T47D (cell line): ENCODE measurements at regions not wholly inside any gene's neighbourhood (a gene's known extent, or its start where the extent isn't known, plus 50 kb on each side); places are given as distances from the start of the nearest gene placed in this dataset.
A peak's percentile ranks its signal among the peaks of the same experiment; 100 is the strongest.

ENCODE experiments used
- DNase-seq, 2 experiments: peaks; one replicate each; pipeline versions ENCODE4 v3.0.0 to v3.0.0-alpha.2; 2011 to 2012; ENCODE audit warnings: low read depth in 1 of 2, low spot score in 1 of 2
- JUND ChIP-seq: IDR thresholded peaks from 2 replicates; pipeline ENCODE4 v1.6.1; 2012; ENCODE audit warnings: low read depth
- in situ Hi-C: cut with HindIII; loops from 2 replicates; pipeline ENCODE4 v1.10.0; 2016; ENCODE audit warnings: low sequenced_read_pairs, low pct_unique_long_range_greater_than_20kb

- DNase-seq: no peak
- no peak for TF ChIP-seq JUND
- in situ Hi-C loops: no loop called here
Measured at GRCh38 chr13:54347531-54347930, 1318.9 kb downstream of the OLFM4 start.

GRCh38 chr13:54356209-54356608 is 1327.6 kb downstream of the OLFM4 start:
- in situ Hi-C loops: no loop called here
- DNase-seq: no peak
- no peak for TF ChIP-seq JUND

GRCh38 chr13:54356849-54357248 is 1328.2 kb downstream of the OLFM4 start:
- TF ChIP-seq JUND: no peak
- no peak for DNase-seq
- in situ Hi-C loops: no loop called here

DNA sequence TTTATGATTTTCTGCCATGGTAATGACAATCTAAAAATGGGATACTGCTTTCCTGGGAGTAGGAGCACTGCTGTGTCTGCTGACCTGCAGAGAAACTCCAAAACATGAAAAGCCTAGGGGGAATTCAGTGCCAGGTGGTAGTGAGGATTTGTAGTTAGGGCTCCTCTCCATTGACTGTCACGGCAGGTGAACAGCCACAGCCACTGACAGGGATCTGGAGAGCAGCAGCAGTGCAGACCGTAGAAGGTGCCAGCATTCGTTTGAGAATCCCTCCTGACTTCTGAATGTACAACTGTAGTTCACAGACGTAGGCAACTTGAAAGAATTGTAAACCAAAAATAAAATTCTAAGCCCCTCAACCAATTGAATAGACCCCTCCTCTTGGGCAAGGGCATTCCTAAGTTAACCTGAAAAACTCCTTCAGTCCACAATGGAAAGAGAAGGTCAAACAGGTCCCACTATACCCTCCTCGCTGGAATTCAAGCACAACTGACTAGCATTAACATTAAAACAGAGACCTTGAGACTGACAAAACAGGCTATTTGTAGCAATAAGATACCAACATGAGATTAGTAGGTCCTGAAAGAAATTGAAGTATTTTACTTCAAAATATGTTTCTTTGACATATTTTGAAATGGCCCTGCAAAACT is 1328.8 kb downstream of the OLFM4 start:
- in situ Hi-C loops: no loop called here
- TF ChIP-seq JUND: no peak
- no peak for DNase-seq

- no peak for TF ChIP-seq JUND
- in situ Hi-C loops: no loop called here
- DNase-seq: peak in 1 of 2 experiments; percentile 23
Measured at GRCh38 chr13:54361460-54361859, 1332.8 kb downstream of the OLFM4 start.

- in situ Hi-C loops: no loop called here
- DNase-seq: no peak
- no peak for TF ChIP-seq JUND
Measured at GRCh38 chr13:54366728-54367127, 1338.1 kb downstream of the OLFM4 start.

DNA sequence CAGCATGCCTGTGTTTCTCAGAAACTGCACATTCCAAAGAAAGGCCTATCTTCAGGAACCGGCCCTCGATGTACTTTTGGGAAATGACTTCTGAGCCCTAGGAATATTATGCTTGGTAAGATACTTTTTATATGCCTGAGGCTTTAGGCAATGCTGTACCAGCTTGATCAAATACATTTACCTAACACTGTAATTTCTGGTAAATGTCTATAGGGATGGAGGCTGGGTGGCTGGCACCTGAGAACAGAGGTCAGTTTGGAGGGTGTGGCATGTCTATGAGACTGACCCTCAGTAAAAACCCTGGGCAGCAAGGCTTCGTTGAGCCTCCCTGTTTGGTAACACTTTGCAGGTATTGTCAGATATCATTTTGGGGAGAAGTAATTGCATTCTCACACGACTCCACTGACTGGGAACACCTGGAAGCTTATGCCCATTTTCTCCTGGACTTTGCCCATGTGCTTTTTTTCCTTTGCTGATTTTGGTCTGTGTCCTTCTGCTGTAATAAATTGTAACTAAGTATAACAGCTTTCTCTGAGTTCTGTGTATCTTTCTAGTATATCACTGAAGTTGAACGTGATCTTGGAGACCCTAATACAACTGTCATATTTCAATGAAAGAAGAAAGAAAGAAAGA is 1339.1 kb downstream of the OLFM4 start:
- no peak for DNase-seq
- in situ Hi-C loops: no loop called here
- TF ChIP-seq JUND: no peak

- in situ Hi-C loops: no loop called here
- DNase-seq: no peak
- no peak for TF ChIP-seq JUND
Measured at GRCh38 chr13:54368387-54368786, 1339.8 kb downstream of the OLFM4 start.

DNA sequence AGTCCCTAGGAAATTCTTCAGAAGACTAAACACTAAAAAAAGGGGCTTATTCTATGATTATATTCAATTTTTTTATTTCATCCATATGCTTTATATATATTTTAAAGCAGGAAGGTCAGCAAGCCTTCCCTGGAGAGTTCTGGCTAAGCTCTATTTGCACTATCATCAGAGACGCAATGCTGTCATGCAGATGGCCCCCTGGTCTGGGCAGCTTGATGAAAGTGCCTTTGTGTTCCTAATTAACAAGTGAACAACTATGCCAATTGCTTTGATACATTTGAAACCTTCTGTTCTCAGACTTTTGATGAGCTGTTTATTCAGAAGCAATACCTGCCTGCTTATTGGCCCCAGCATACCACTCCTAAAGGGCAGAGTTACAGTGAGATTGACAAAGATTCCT is 1344.6 kb downstream of the OLFM4 start:
- DNase-seq: no peak
- in situ Hi-C loops: no loop called here

DNA sequence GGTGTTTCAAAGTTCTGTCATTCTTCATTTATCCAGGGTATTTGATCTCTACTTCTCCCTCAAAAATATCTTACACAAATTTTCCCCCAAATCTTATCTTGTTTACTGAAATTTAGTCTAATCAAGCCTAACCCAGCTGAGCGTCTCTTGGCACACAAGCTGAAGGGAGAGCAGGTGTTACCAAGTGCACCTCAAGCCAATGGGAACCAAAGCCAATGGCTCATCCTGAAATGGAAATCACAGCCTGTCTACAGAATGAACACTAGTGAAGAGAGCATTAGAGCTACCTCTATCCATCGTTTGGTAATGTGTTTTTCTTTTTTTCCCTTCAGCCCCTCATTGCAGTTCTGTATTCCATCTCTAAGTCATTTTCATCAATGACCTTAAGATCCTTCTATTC is 1350.8 kb downstream of the OLFM4 start:
- in situ Hi-C loops: no loop called here
- no peak for TF ChIP-seq JUND

More for the DNA sequence above, 1344.6 kb downstream of the OLFM4 start:
- TF ChIP-seq JUND: no peak

GRCh38 chr13:54383604-54384003 is 1355.0 kb downstream of the OLFM4 start:
- in situ Hi-C loops: no loop called here
- TF ChIP-seq JUND: no peak
- no peak for DNase-seq

More for the DNA sequence above, 1350.8 kb downstream of the OLFM4 start:
- DNase-seq: no peak

DNA sequence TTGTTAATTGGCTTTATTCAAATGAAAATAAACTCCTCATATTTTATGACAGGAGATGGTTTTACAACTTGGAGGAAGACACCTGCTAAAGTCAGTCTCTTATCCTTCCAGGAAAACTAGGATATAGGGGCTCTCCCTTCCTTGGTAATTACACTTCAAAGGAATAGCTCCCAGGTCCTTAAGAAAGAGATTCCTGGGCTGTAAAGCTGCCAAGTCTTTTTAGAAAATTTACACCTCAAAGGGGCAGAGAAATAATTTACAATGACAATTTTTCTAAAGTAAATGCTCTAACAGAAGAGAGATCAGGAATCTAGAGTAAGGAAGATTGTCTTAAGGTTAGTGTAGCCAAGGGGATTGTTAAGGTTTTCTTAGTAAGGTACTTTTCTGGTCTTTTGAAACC is 1359.0 kb downstream of the OLFM4 start:
- DNase-seq: no peak
- no peak for TF ChIP-seq JUND
- in situ Hi-C loops: no loop called here

- no peak for DNase-seq
- in situ Hi-C loops: no loop called here
- TF ChIP-seq JUND: no peak
Measured at GRCh38 chr13:54390841-54391240, 1362.2 kb downstream of the OLFM4 start.

GRCh38 chr13:54394085-54394700 is 1365.6 kb downstream of the OLFM4 start:
- no peak for DNase-seq
- no peak for TF ChIP-seq JUND
- in situ Hi-C loops: no loop called here
